H9 (cell line): ENCODE measurements at regions not wholly inside any gene's neighbourhood (a gene's known extent, or its start where the extent isn't known, plus 50 kb on each side); places are given as distances from the start of the nearest gene placed in this dataset.
"Not testable (repeated sequence)": the region's sequence is repeated elsewhere in the genome, so short reads cannot be mapped to it uniquely, and the experiment has no call there.

Experiments used
- DNase-seq: peaks from one replicate; pipeline ENCODE4 v3.0.0-alpha.2; 2017
- H2AFZ ChIP-seq: one replicate; pipeline ENCODE4 v1.6.1; 2013; ENCODE audit warnings: mild to moderate bottlenecking, low read length, control low read depth, moderate library complexity
- H2AK5ac ChIP-seq: 2 replicates; pipeline ENCODE4 v1.6.1; 2013; ENCODE audit warnings: low read length, control low read depth, mixed read lengths; ENCODE audit not compliant: insufficient read length
- H2BK120ac ChIP-seq: one replicate; pipeline ENCODE4 v1.6.1; 2013; ENCODE audit warnings: low read depth, mild to moderate bottlenecking, low read length, control low read depth, inconsistent platforms; ENCODE audit not compliant: poor library complexity, severe bottlenecking
- H2BK12ac ChIP-seq: 2 replicates; pipeline ENCODE4 v1.6.1; 2013; ENCODE audit warnings: low read length, control low read depth, mixed read lengths, low read depth; ENCODE audit not compliant: insufficient read length
- H2BK15ac ChIP-seq: 2 replicates; pipeline ENCODE4 v1.6.1; 2013; ENCODE audit warnings: low read depth, low read length, control low read depth
- H2BK20ac ChIP-seq: one replicate; pipeline ENCODE4 v1.6.1; 2013; ENCODE audit warnings: low read depth, mild to moderate bottlenecking, low read length, control low read depth, inconsistent platforms; ENCODE audit not compliant: poor library complexity, severe bottlenecking
- H2BK5ac ChIP-seq: 2 replicates; pipeline ENCODE4 v1.6.1; 2013; ENCODE audit warnings: low read length, control low read depth, mixed read lengths; ENCODE audit not compliant: insufficient read length
- H3K14ac ChIP-seq: 2 replicates; pipeline ENCODE4 v1.6.1; 2013; ENCODE audit warnings: low read length, control low read depth; ENCODE audit not compliant: insufficient read depth
- H3K18ac ChIP-seq: 2 replicates; pipeline ENCODE4 v1.6.1; 2013; ENCODE audit warnings: low read depth, mild to moderate bottlenecking, mixed read lengths, low read length, control low read depth; ENCODE audit not compliant: insufficient read length
- H3K23ac ChIP-seq: 2 replicates; pipeline ENCODE4 v1.6.1; 2013; ENCODE audit warnings: low read length, control low read depth, mixed read lengths, low read depth; ENCODE audit not compliant: insufficient read length
- H3K23me2 ChIP-seq: 2 replicates; pipeline ENCODE4 v1.6.1; 2013; ENCODE audit warnings: low read depth, mild to moderate bottlenecking, mixed read lengths, low read length, control low read depth; ENCODE audit not compliant: insufficient read length, poor library complexity, severe bottlenecking
- H3K27ac ChIP-seq: 2 replicates; pipeline ENCODE4 v1.5.1; 2013; ENCODE audit warnings: low read length, control low read depth, mixed read lengths, low read depth; ENCODE audit not compliant: insufficient read length
- H3K27me3 ChIP-seq: 2 replicates; pipeline ENCODE4 v1.6.1; 2013; ENCODE audit warnings: low read length, control low read depth, inconsistent platforms; ENCODE audit not compliant: insufficient read depth
- H3K4ac ChIP-seq: 2 replicates; pipeline ENCODE4 v1.6.1; 2013; ENCODE audit warnings: low read depth, mild to moderate bottlenecking, control low read depth, inconsistent platforms, low read length, moderate library complexity
- H3K4me1 ChIP-seq: 2 replicates; pipeline ENCODE4 v1.6.1; 2013; ENCODE audit warnings: low read length, control low read depth, inconsistent platforms; ENCODE audit not compliant: insufficient read depth
- H3K4me2 ChIP-seq: 2 replicates; pipeline ENCODE4 v1.6.1; 2013; ENCODE audit warnings: low read length, control low read depth, mixed read lengths; ENCODE audit not compliant: insufficient read length, insufficient read depth
- H3K56ac ChIP-seq: 2 replicates; pipeline ENCODE4 v1.6.1; 2013; ENCODE audit warnings: low read depth, mild to moderate bottlenecking, mixed read lengths, low read length, control low read depth; ENCODE audit not compliant: insufficient read length
- H3K79me1 ChIP-seq: 2 replicates; pipeline ENCODE4 v1.6.1; 2013; ENCODE audit warnings: low read depth, mild to moderate bottlenecking, moderate library complexity, low read length, control low read depth, inconsistent platforms; ENCODE audit not compliant: insufficient read depth, poor library complexity, severe bottlenecking
- H3K79me2 ChIP-seq: 2 replicates; pipeline ENCODE4 v1.6.1; 2013; ENCODE audit warnings: low read length, control low read depth, inconsistent platforms; ENCODE audit not compliant: insufficient read depth
- H3K9ac ChIP-seq: 2 replicates; pipeline ENCODE4 v1.6.1; 2013; ENCODE audit warnings: low read length, control low read depth, mixed read lengths; ENCODE audit not compliant: insufficient read length; ENCODE audit errors: extremely low read depth
- H3K9me3 ChIP-seq: one replicate; pipeline ENCODE4 v1.6.1; 2013; ENCODE audit warnings: low read depth, low read length, inconsistent platforms; ENCODE audit not compliant: control insufficient read depth
- H3T11ph ChIP-seq: one replicate; pipeline ENCODE4 v1.6.1; 2013; ENCODE audit warnings: mild to moderate bottlenecking, low read length, control low read depth, inconsistent platforms
- H4K20me1 ChIP-seq: one replicate; pipeline ENCODE4 v1.6.1; 2013; ENCODE audit not compliant: control insufficient read depth, insufficient read length, insufficient read depth
- H4K5ac ChIP-seq: 2 replicates; pipeline ENCODE4 v1.6.1; 2013; ENCODE audit warnings: low read depth, mild to moderate bottlenecking, mixed read lengths, low read length, control low read depth; ENCODE audit not compliant: insufficient read length
- H4K8ac ChIP-seq: replicated peaks from 2 replicates; pipeline ENCODE4 v1.6.1; 2013; ENCODE audit warnings: low read length, control low read depth, mixed read lengths, low read depth; ENCODE audit not compliant: insufficient read length
- H4K91ac ChIP-seq: 2 replicates; pipeline ENCODE4 v1.6.1; 2013; ENCODE audit warnings: low read depth, mild to moderate bottlenecking, moderate library complexity, mixed read lengths, low read length, control low read depth; ENCODE audit not compliant: insufficient read length
- H3K27ac Mint-ChIP-seq, 3 experiments: 2 replicates in 2 of 3; 3 replicates in 1 of 3; pipeline ENCODE4 v1.8.0; 2020 to 2021; ENCODE audit warnings: mixed read lengths in 3 of 3, mild to moderate bottlenecking in 1 of 3, moderate library complexity in 1 of 3
- H3K27me3 Mint-ChIP-seq: 2 replicates; pipeline ENCODE4 v1.8.0; 2021; ENCODE audit warnings: low read depth, mild to moderate bottlenecking, moderate library complexity, mixed read lengths
- H3K36me3 Mint-ChIP-seq, 3 experiments: 2 replicates in 2 of 3; 3 replicates in 1 of 3; pipeline ENCODE4 v1.8.0; 2020 to 2021; ENCODE audit warnings: low read depth in 3 of 3, mixed read lengths in 3 of 3; ENCODE audit not compliant: insufficient read depth in 1 of 3
- H3K4me1 Mint-ChIP-seq, 2 experiments: 2 replicates each; pipeline ENCODE4 v1.8.0; 2020; ENCODE audit warnings: mixed read lengths in 2 of 2
- H3K4me3 Mint-ChIP-seq, 2 experiments: 2 replicates in 1 of 2; 3 replicates in 1 of 2; pipeline ENCODE4 v1.8.0; 2020 to 2021; ENCODE audit warnings: mild to moderate bottlenecking in 2 of 2, mixed read lengths in 2 of 2, moderate library complexity in 1 of 2
- H3K9me3 Mint-ChIP-seq, 2 experiments: 2 replicates in 1 of 2; 3 replicates in 1 of 2; pipeline ENCODE4 v1.8.0; 2020; ENCODE audit warnings: mild to moderate bottlenecking in 2 of 2, mixed read lengths in 2 of 2, moderate library complexity in 1 of 2
- WGBS: extraction: QIAGEN DNeasy Blood & Tissue Kit; methylation state at CpG from one replicate; pipeline ENCODE4 v1.1.7; 2013; ENCODE audit warnings: missing lambda C conversion rate, low lambda C conversion rate, mixed read lengths; ENCODE audit not compliant: insufficient read length; ENCODE audit errors: extremely low coverage; 5-methylcytosine and 5-hydroxymethylcytosine counted together

DNA sequence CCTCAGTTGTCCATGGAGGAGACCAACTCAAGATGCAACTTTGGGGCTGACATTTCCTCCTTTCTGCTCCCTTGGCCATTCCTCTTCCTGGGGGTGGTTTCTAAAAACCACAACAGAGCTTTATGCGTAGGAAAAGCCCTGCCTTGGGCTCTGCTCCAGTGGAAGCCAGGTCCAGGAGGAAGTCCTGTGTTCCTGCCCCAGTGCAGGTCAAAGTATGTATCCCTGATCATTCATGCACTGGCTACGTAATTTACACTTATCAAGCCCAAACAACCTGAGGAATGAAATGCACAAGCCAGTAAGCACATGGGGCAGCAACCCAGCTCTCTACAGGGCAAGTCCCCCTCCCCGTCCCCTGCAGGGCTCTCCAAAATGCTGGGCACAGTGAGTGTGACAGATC, 4498.1 kb upstream of the TPTE start:
- not testable (repeated sequence) for H4K20me1 ChIP-seq, H3K4me1 ChIP-seq, H3K36me3 Mint-ChIP-seq, H3K79me1 ChIP-seq, H3K4me2 ChIP-seq, H2AFZ ChIP-seq, H4K8ac ChIP-seq, H3K79me2 ChIP-seq, H3K56ac ChIP-seq, H3K23me2 ChIP-seq, H3T11ph ChIP-seq, H4K91ac ChIP-seq, H3K27me3 ChIP-seq, H2BK5ac ChIP-seq, H3K27ac ChIP-seq, H2BK20ac ChIP-seq, H3K27ac Mint-ChIP-seq, H2BK120ac ChIP-seq, H3K4ac ChIP-seq, H3K27me3 Mint-ChIP-seq, H3K23ac ChIP-seq, H2BK15ac ChIP-seq, H3K9ac ChIP-seq, H2AK5ac ChIP-seq, H3K18ac ChIP-seq, H3K4me1 Mint-ChIP-seq, H2BK12ac ChIP-seq, H3K9me3 ChIP-seq, H4K5ac ChIP-seq, H3K9me3 Mint-ChIP-seq, H3K4me3 Mint-ChIP-seq, DNase-seq, H3K14ac ChIP-seq
- WGBS: no CpG with 5 or more reads among the region's 3 CpGs

DNA sequence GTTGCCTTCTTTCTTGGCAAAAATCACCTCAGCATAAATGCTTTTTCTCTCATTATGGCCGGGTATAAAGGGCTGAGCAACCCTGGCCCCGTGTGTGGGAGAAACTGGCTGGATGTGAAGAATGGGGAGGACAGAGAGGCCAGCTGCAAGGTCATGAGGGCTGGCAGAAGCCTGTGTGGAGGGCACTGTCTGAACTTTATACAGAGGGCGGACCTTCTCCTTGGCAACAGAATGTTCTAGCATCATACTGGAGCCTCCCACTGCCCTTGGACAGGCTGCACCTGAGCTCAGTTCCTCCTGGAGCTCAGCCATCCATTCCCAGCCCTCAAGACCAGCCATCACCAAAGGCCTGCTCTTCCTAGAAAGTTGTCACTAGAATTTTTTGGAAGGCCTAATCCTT, 4496.2 kb upstream of the TPTE start:
- H4K20me1 ChIP-seq, H3K14ac ChIP-seq, H2AFZ ChIP-seq, H4K5ac ChIP-seq, H3K4me3 Mint-ChIP-seq, H3K23me2 ChIP-seq, H2BK20ac ChIP-seq, H3K18ac ChIP-seq, H3K9ac ChIP-seq, H3K79me2 ChIP-seq, H2BK15ac ChIP-seq, H3K79me1 ChIP-seq, H3K4me1 ChIP-seq, H2BK12ac ChIP-seq, H2AK5ac ChIP-seq, H3K9me3 Mint-ChIP-seq, H3T11ph ChIP-seq, DNase-seq, H2BK120ac ChIP-seq, H3K4me2 ChIP-seq, H2BK5ac ChIP-seq, H3K36me3 Mint-ChIP-seq, H3K56ac ChIP-seq, H3K27ac ChIP-seq, H4K91ac ChIP-seq, H3K9me3 ChIP-seq, H3K27ac Mint-ChIP-seq, H3K4me1 Mint-ChIP-seq, H3K23ac ChIP-seq, H4K8ac ChIP-seq, H3K27me3 ChIP-seq, H3K4ac ChIP-seq, H3K27me3 Mint-ChIP-seq: not testable (repeated sequence)
- WGBS: no CpG with 5 or more reads among the region's 3 CpGs

DNA sequence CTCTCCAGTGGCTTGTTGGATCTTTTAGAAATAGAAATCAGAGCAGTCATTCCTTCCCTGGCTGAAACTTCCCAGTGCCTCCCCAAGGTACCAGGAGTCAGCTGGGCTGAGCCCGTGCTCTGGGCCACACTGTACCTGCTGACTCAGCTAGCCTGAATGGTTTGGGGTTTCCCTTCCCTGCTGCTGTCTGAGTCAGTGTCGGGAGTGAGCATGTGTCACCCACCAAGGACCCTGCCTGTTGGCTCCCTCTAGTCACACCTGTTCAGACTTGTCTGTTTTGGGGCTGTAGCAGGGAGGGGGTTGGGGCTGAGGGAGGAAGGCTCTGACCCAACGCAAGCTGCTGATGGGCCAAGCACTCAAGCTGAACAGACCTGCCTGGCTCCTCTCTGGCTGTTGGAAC, 4493.9 kb upstream of the TPTE start:
- H4K8ac ChIP-seq, H3K23ac ChIP-seq, H2BK5ac ChIP-seq, H3K27me3 ChIP-seq, DNase-seq, H3K79me1 ChIP-seq, H2BK120ac ChIP-seq, H3K56ac ChIP-seq, H4K5ac ChIP-seq, H3K9me3 ChIP-seq, H3K27ac ChIP-seq, H2BK20ac ChIP-seq, H4K91ac ChIP-seq, H3K14ac ChIP-seq, H2BK12ac ChIP-seq, H3K9me3 Mint-ChIP-seq, H3K27me3 Mint-ChIP-seq, H2BK15ac ChIP-seq, H2AK5ac ChIP-seq, H4K20me1 ChIP-seq, H3K27ac Mint-ChIP-seq, H3K18ac ChIP-seq, H3K36me3 Mint-ChIP-seq, H3K4me3 Mint-ChIP-seq, H3T11ph ChIP-seq, H3K23me2 ChIP-seq, H3K4me2 ChIP-seq, H3K9ac ChIP-seq, H3K4me1 Mint-ChIP-seq, H2AFZ ChIP-seq, H3K4ac ChIP-seq, H3K4me1 ChIP-seq, H3K79me2 ChIP-seq: not testable (repeated sequence)
- no CpG with 5 or more reads among the region's 3 CpGs for WGBS
